ENCODE measurements at regions not wholly inside any gene's neighbourhood (a gene's known extent, or its start where the extent isn't known, plus 50 kb on each side); places are given as distances from the start of the nearest gene placed in this dataset.

GRCh38 chr6:22133357-22133756 is 163.5 kb downstream of the PRL start:
- no CpG with 5 or more reads among the region's 4 CpGs for WGBS (ENCODE audit: extremely low coverage, insufficient read length, low lambda C conversion rate)

More at GRCh38 chr6:22133357-22133756, 163.5 kb downstream of the PRL start:
- Histone ChIP-seq H2AK5ac (ENCODE audit: insufficient read length, low read length) (no peak overlapping the region), H3K27me3 (ENCODE audit: insufficient read depth, low read length) (no peaks in the 10 kb centered on the region), H3K18ac (ENCODE audit: insufficient read length, low read depth, low read length) (no peak overlapping the region), H3T11ph (ENCODE audit: low read length) (no peak overlapping the region), H2BK12ac (ENCODE audit: insufficient read length, low read depth, low read length) (no peak overlapping the region), H3K9ac (ENCODE audit: extremely low read depth, insufficient read length, low read length) (no peak overlapping the region), H3K27ac (ENCODE audit: insufficient read length, low read depth, low read length) (no peak overlapping the region), H3K4me1 (ENCODE audit: insufficient read depth, low read length) (peaks cover 2% of the 10 kb centered on the region; the same call in 1 of the 2 replicates), H3K23me2 (ENCODE audit: insufficient read length, low read depth, low read length, poor library complexity, severe bottlenecking) (no peaks in the 10 kb centered on the region), H2BK5ac (ENCODE audit: insufficient read length, low read length) (no peak overlapping the region), H3K14ac (ENCODE audit: insufficient read depth, low read length) (no peak overlapping the region), H2BK120ac (ENCODE audit: low read depth, low read length, poor library complexity, severe bottlenecking) (no peak overlapping the region), H3K9me3 (ENCODE audit: control insufficient read depth, low read depth, low read length) (no peaks in the 10 kb centered on the region), H4K91ac (ENCODE audit: insufficient read length, low read depth, low read length) (no peak overlapping the region), H3K56ac (ENCODE audit: insufficient read length, low read depth, low read length) (no peak overlapping the region), H3K79me2 (ENCODE audit: insufficient read depth, low read length) (no peaks in the 10 kb centered on the region), H4K8ac (replicated peaks; ENCODE audit: insufficient read length, low read depth, low read length) (no peak overlapping the region), H3K23ac (ENCODE audit: insufficient read length, low read depth, low read length) (no peak overlapping the region), H4K20me1 (ENCODE audit: control insufficient read depth, insufficient read depth, insufficient read length) (no peaks in the 10 kb centered on the region), H2BK15ac (ENCODE audit: low read depth, low read length) (no peak overlapping the region), H3K4ac (ENCODE audit: low read depth, low read length) (no peak overlapping the region), H3K79me1 (ENCODE audit: insufficient read depth, low read depth, low read length, poor library complexity, severe bottlenecking) (no peaks in the 10 kb centered on the region), H2BK20ac (ENCODE audit: low read depth, low read length, poor library complexity, severe bottlenecking) (no peak overlapping the region), H3K4me2 (ENCODE audit: insufficient read depth, insufficient read length, low read length) (no peak overlapping the region), H4K5ac (ENCODE audit: insufficient read length, low read depth, low read length) (no peak overlapping the region), H2AFZ (ENCODE audit: low read length) (no peak overlapping the region)
- H3K36me3 Mint-ChIP-seq (ENCODE audit: insufficient read depth in 1 of 3, low read depth in 3 of 3) = peaks cover 18 to 28% (median 22%) of the 10 kb centered on the region in 3 experiments
- peaks cover 15 to 28% of the 10 kb centered on the region in 2 experiments for H3K4me1 Mint-ChIP-seq
- H3K27me3 Mint-ChIP-seq (ENCODE audit: low read depth) = no peaks in the 10 kb centered on the region
- H3K4me3 Mint-ChIP-seq = no peak overlapping the region
- H3K27ac Mint-ChIP-seq = no peak overlapping the region
- no peak for DNase-seq
- H3K9me3 Mint-ChIP-seq = peaks cover 0 to 3% of the 10 kb centered on the region in 2 experiments; a peak in 3 of 5 replicates
- TF ChIP-seq, protein P1, sequence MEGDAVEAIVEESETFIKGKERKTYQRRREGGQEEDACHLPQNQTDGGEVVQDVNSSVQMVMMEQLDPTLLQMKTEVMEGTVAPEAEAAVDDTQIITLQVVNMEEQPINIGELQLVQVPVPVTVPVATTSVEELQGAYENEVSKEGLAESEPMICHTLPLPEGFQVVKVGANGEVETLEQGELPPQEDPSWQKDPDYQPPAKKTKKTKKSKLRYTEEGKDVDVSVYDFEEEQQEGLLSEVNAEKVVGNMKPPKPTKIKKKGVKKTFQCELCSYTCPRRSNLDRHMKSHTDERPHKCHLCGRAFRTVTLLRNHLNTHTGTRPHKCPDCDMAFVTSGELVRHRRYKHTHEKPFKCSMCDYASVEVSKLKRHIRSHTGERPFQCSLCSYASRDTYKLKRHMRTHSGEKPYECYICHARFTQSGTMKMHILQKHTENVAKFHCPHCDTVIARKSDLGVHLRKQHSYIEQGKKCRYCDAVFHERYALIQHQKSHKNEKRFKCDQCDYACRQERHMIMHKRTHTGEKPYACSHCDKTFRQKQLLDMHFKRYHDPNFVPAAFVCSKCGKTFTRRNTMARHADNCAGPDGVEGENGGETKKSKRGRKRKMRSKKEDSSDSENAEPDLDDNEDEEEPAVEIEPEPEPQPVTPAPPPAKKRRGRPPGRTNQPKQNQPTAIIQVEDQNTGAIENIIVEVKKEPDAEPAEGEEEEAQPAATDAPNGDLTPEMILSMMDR (conservative IDR thresholded peaks at IDR 0.05) = no peak
